Activated CD4-positive, alpha-beta T cell treated with anti-CD3 and anti-CD28 coated beads, Interleukin-2, amount 10 ng/mL, durations not matched to agents 7 days and 5 days (primary cell): ENCODE measurements at regions not wholly inside any gene's neighbourhood (a gene's known extent, or its start where the extent isn't known, plus 50 kb on each side); places are given as distances from the start of the nearest gene placed in this dataset.

Experiments used
- CTCF ChIA-PET: fragments of 350-600 bp; sonication (Branson Sonifier 250); formaldehyde crosslinking; loops from one replicate; lab custom pipeline; 2021; ENCODE audit warnings: antibody characterized with exemption; lab: Charles Lee
- POLR2A ChIA-PET: fragments of 350-600 bp; sonication (Branson Sonifier 250); formaldehyde crosslinking; loops from one replicate; lab custom pipeline; 2021; ENCODE audit warnings: antibody characterized with exemption; lab: Charles Lee
- DNase-seq: peaks from one replicate; pipeline ENCODE4 v3.0.0-alpha.2; 2020
- H3K27ac Mint-ChIP-seq: one replicate; pipeline ENCODE4 v1.8.0; 2021; ENCODE audit warnings: mild to moderate bottlenecking, moderate library complexity, mixed read lengths
- H3K27me3 Mint-ChIP-seq: one replicate; pipeline ENCODE4 v1.8.0; 2021; ENCODE audit warnings: mixed read lengths
- H3K36me3 Mint-ChIP-seq: one replicate; pipeline ENCODE4 v1.8.0; 2021; ENCODE audit warnings: low read depth, mixed read lengths
- H3K4me1 Mint-ChIP-seq: one replicate; pipeline ENCODE4 v1.8.0; 2021; ENCODE audit warnings: mixed read lengths
- H3K4me3 Mint-ChIP-seq: one replicate; pipeline ENCODE4 v1.8.0; 2021; ENCODE audit warnings: mild to moderate bottlenecking, moderate library complexity, mixed read lengths
- H3K9me3 Mint-ChIP-seq: one replicate; pipeline ENCODE4 v1.8.0; 2021; ENCODE audit warnings: mixed read lengths

GRCh38 chr13:106182404-106182803 is 353.1 kb downstream of the EFNB2 start:
- H3K4me3 Mint-ChIP-seq = no peak overlapping the region
- CTCF ChIA-PET = no interaction called here
- H3K4me1 Mint-ChIP-seq = no peaks in the 10 kb centered on the region
- H3K27ac Mint-ChIP-seq = no peak overlapping the region
- POLR2A ChIA-PET = no interaction called here
- no peak for DNase-seq
- no peaks in the 10 kb centered on the region for H3K27me3 Mint-ChIP-seq
- peaks cover 3% of the 10 kb centered on the region for H3K9me3 Mint-ChIP-seq
- H3K36me3 Mint-ChIP-seq = no peaks in the 10 kb centered on the region

GRCh38 chr13:106178816-106179215 is 356.6 kb downstream of the EFNB2 start:
- Mint-ChIP-seq H3K36me3 (no peaks in the 10 kb centered on the region), H3K4me3 (no peak overlapping the region), H3K9me3 (peaks cover 3% of the 10 kb centered on the region), H3K27ac (no peak overlapping the region), H3K27me3 (no peaks in the 10 kb centered on the region), H3K4me1 (no peaks in the 10 kb centered on the region)
- no peak for DNase-seq
- POLR2A ChIA-PET = no interaction called here
- CTCF ChIA-PET = no interaction called here

- POLR2A ChIA-PET = no interaction called here
- Mint-ChIP-seq H3K4me1 (no peaks in the 10 kb centered on the region), H3K27me3 (no peaks in the 10 kb centered on the region), H3K9me3 (peaks cover 3% of the 10 kb centered on the region), H3K4me3 (no peak overlapping the region), H3K36me3 (no peaks in the 10 kb centered on the region), H3K27ac (no peak overlapping the region)
- DNase-seq = no peak
- CTCF ChIA-PET = no interaction called here
Measured at GRCh38 chr13:106177146-106177545, 358.3 kb downstream of the EFNB2 start.

- ChIA-PET POLR2A (no interaction called here), CTCF (no interaction called here)
- H3K4me3 Mint-ChIP-seq = no peak overlapping the region
- H3K9me3 Mint-ChIP-seq = peaks cover 3% of the 10 kb centered on the region
- H3K36me3 Mint-ChIP-seq = no peaks in the 10 kb centered on the region
- no peak for DNase-seq
- H3K27me3 Mint-ChIP-seq = no peaks in the 10 kb centered on the region
- no peak overlapping the region for H3K27ac Mint-ChIP-seq
- H3K4me1 Mint-ChIP-seq = no peaks in the 10 kb centered on the region
Measured at GRCh38 chr13:106176117-106176516, 359.3 kb downstream of the EFNB2 start.

GRCh38 chr13:106173891-106174610 is 361.4 kb downstream of the EFNB2 start:
- H3K27me3 Mint-ChIP-seq = no peaks in the 10 kb centered on the region
- H3K36me3 Mint-ChIP-seq = no peaks in the 10 kb centered on the region
- H3K9me3 Mint-ChIP-seq = no peaks in the 10 kb centered on the region
- H3K27ac Mint-ChIP-seq = no peak overlapping the region
- no peak for DNase-seq
- CTCF ChIA-PET = interaction anchor here (0.6 kb wide), 1 partner anchor 1584 kb away, joined by 4 read pairs; no protein-coding TSS in a partner anchor
- no peaks in the 10 kb centered on the region for H3K4me1 Mint-ChIP-seq
- POLR2A ChIA-PET = no interaction called here
- H3K4me3 Mint-ChIP-seq = no peak overlapping the region

- H3K4me3 Mint-ChIP-seq = no peak overlapping the region
- no peak for DNase-seq
- ChIA-PET CTCF (no interaction called here), POLR2A (no interaction called here)
- H3K9me3 Mint-ChIP-seq = no peaks in the 10 kb centered on the region
- H3K4me1 Mint-ChIP-seq = no peaks in the 10 kb centered on the region
- H3K27me3 Mint-ChIP-seq = no peaks in the 10 kb centered on the region
- no peak overlapping the region for H3K27ac Mint-ChIP-seq
- no peaks in the 10 kb centered on the region for H3K36me3 Mint-ChIP-seq
Measured at GRCh38 chr13:106173346-106173745, 362.1 kb downstream of the EFNB2 start.

GRCh38 chr13:106172176-106172905 is 363.1 kb downstream of the EFNB2 start:
- CTCF ChIA-PET = no interaction called here
- Mint-ChIP-seq H3K27me3 (no peaks in the 10 kb centered on the region), H3K4me1 (no peaks in the 10 kb centered on the region), H3K27ac (no peak overlapping the region), H3K9me3 (no peaks in the 10 kb centered on the region), H3K4me3 (no peak overlapping the region), H3K36me3 (no peaks in the 10 kb centered on the region)
- POLR2A ChIA-PET = no interaction called here
- DNase-seq = no peak

- H3K4me1 Mint-ChIP-seq = no peaks in the 10 kb centered on the region
- H3K9me3 Mint-ChIP-seq = no peaks in the 10 kb centered on the region
- no peaks in the 10 kb centered on the region for H3K27me3 Mint-ChIP-seq
- POLR2A ChIA-PET = no interaction called here
- no peak overlapping the region for H3K27ac Mint-ChIP-seq
- CTCF ChIA-PET = interaction anchor here (0.7 to 0.9 kb wide), 2 partner anchors 46 to 1231 kb away, joined by 3 to 5 read pairs; no protein-coding TSS in a partner anchor
- DNase-seq = no peak
- no peaks in the 10 kb centered on the region for H3K36me3 Mint-ChIP-seq
- no peak overlapping the region for H3K4me3 Mint-ChIP-seq
Measured at GRCh38 chr13:106163426-106163825, 372.0 kb downstream of the EFNB2 start.

- no peaks in the 10 kb centered on the region for H3K27me3 Mint-ChIP-seq
Measured at GRCh38 chr13:106161146-106161545, 374.3 kb downstream of the EFNB2 start.

GRCh38 chr13:106159295-106160195 is 375.9 kb downstream of the EFNB2 start:
- Mint-ChIP-seq H3K36me3 (no peaks in the 10 kb centered on the region), H3K4me1 (no peaks in the 10 kb centered on the region), H3K9me3 (no peaks in the 10 kb centered on the region), H3K4me3 (no peak overlapping the region), H3K27me3 (no peaks in the 10 kb centered on the region), H3K27ac (no peak overlapping the region)
- no peak for DNase-seq
- ChIA-PET CTCF (no interaction called here), POLR2A (no interaction called here)

More at GRCh38 chr13:106161146-106161545, 374.3 kb downstream of the EFNB2 start:
- Mint-ChIP-seq H3K4me1 (no peaks in the 10 kb centered on the region), H3K4me3 (no peak overlapping the region), H3K27ac (no peak overlapping the region), H3K9me3 (no peaks in the 10 kb centered on the region), H3K36me3 (no peaks in the 10 kb centered on the region)
- DNase-seq = no peak
- ChIA-PET POLR2A (no interaction called here), CTCF (no interaction called here)

GRCh38 chr13:106156468-106156867 is 379.0 kb downstream of the EFNB2 start:
- CTCF ChIA-PET = no interaction called here
- Mint-ChIP-seq H3K4me1 (no peaks in the 10 kb centered on the region), H3K9me3 (no peaks in the 10 kb centered on the region), H3K36me3 (no peaks in the 10 kb centered on the region), H3K27me3 (no peaks in the 10 kb centered on the region), H3K4me3 (no peak overlapping the region), H3K27ac (no peak overlapping the region)
- DNase-seq = no peak
- POLR2A ChIA-PET = no interaction called here

- Mint-ChIP-seq H3K4me1 (no peaks in the 10 kb centered on the region), H3K27me3 (no peaks in the 10 kb centered on the region), H3K27ac (no peak overlapping the region)
Measured at GRCh38 chr13:106155411-106155810, 380.1 kb downstream of the EFNB2 start.

GRCh38 chr13:106153876-106154275 is 381.6 kb downstream of the EFNB2 start:
- H3K27ac Mint-ChIP-seq = no peak overlapping the region
- H3K27me3 Mint-ChIP-seq = no peaks in the 10 kb centered on the region
- H3K4me1 Mint-ChIP-seq = no peaks in the 10 kb centered on the region
- ChIA-PET POLR2A (no interaction called here), CTCF (no interaction called here)
- H3K4me3 Mint-ChIP-seq = no peak overlapping the region
- H3K36me3 Mint-ChIP-seq = no peaks in the 10 kb centered on the region
- H3K9me3 Mint-ChIP-seq = no peaks in the 10 kb centered on the region
- no peak for DNase-seq

More at GRCh38 chr13:106155411-106155810, 380.1 kb downstream of the EFNB2 start:
- DNase-seq = no peak
- no peaks in the 10 kb centered on the region for H3K9me3 Mint-ChIP-seq
- H3K36me3 Mint-ChIP-seq = no peaks in the 10 kb centered on the region
- CTCF ChIA-PET = no interaction called here
- no peak overlapping the region for H3K4me3 Mint-ChIP-seq
- POLR2A ChIA-PET = no interaction called here
